ENCODE measurements at regions not wholly inside any gene's neighbourhood (a gene's known extent, or its start where the extent isn't known, plus 50 kb on each side); places are given as distances from the start of the nearest gene placed in this dataset.

- no peak for TF ChIP-seq NFYB (CRISPR knock-in tag; IDR thresholded peaks at IDR 0.05)
- TF ChIP-seq EZH2 (conservative IDR thresholded peaks at IDR 0.05; ENCODE audit: low read depth, low read length), result no peak
- TF ChIP-seq, protein P1, sequence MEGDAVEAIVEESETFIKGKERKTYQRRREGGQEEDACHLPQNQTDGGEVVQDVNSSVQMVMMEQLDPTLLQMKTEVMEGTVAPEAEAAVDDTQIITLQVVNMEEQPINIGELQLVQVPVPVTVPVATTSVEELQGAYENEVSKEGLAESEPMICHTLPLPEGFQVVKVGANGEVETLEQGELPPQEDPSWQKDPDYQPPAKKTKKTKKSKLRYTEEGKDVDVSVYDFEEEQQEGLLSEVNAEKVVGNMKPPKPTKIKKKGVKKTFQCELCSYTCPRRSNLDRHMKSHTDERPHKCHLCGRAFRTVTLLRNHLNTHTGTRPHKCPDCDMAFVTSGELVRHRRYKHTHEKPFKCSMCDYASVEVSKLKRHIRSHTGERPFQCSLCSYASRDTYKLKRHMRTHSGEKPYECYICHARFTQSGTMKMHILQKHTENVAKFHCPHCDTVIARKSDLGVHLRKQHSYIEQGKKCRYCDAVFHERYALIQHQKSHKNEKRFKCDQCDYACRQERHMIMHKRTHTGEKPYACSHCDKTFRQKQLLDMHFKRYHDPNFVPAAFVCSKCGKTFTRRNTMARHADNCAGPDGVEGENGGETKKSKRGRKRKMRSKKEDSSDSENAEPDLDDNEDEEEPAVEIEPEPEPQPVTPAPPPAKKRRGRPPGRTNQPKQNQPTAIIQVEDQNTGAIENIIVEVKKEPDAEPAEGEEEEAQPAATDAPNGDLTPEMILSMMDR (CRISPR knock-in tag; IDR thresholded peaks at IDR 0.05), result no peak
- no peak for TF ChIP-seq ELF1 (CRISPR knock-in tag; IDR thresholded peaks at IDR 0.05)
- TF ChIP-seq ZBTB3 (CRISPR knock-in tag; IDR thresholded peaks at IDR 0.05; ENCODE audit: borderline replicate concordance, low read depth), result no peak
These were observed 275.4 kb upstream of the NR5A2 start for GRCh38 chr1:199751962-199752687.
